Subcutaneous adipose tissue (tissue), 1 donor: ENCODE measurements at regions not wholly inside any gene's neighbourhood (a gene's known extent, or its start where the extent isn't known, plus 50 kb on each side); places are given as distances from the start of the nearest gene placed in this dataset.

ENCODE experiments used
- TF ChIP-seq, protein P1 (sequence below): fragments of 450-650 bp; IDR thresholded peaks from one replicate; pipeline ENCODE4 v1.5.1; 2016; ENCODE audit warnings: low read depth, mild to moderate bottlenecking, control low read depth, antibody characterized with exemption, moderate library complexity

GRCh38 chr3:63051920-63052319, 176.7 kb upstream of the CADPS start:
- TF ChIP-seq, protein P1, sequence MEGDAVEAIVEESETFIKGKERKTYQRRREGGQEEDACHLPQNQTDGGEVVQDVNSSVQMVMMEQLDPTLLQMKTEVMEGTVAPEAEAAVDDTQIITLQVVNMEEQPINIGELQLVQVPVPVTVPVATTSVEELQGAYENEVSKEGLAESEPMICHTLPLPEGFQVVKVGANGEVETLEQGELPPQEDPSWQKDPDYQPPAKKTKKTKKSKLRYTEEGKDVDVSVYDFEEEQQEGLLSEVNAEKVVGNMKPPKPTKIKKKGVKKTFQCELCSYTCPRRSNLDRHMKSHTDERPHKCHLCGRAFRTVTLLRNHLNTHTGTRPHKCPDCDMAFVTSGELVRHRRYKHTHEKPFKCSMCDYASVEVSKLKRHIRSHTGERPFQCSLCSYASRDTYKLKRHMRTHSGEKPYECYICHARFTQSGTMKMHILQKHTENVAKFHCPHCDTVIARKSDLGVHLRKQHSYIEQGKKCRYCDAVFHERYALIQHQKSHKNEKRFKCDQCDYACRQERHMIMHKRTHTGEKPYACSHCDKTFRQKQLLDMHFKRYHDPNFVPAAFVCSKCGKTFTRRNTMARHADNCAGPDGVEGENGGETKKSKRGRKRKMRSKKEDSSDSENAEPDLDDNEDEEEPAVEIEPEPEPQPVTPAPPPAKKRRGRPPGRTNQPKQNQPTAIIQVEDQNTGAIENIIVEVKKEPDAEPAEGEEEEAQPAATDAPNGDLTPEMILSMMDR = no peak

- TF ChIP-seq, protein P1 = no peak
Observed at GRCh38 chr3:63056932-63057331, 181.7 kb upstream of the CADPS start.

DNA sequence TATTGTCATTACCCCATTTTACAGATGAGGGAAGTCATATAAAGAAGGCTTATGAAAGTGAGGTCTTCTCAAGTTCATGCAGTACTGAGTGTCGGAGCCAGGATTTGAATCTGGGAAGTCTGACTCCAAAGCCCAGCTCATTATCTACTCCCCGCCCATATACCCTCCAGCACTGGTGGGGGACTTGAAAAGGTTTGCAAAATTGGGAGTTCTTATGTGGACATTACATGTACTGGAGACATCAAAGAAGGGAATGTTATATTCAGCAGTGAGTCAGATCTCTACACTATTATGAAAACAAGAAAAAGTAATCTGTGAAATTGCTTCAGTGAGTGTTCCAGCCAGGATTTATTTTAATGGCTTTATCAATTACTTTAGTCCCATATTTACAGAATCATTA, 185.2 kb upstream of the CADPS start:
- TF ChIP-seq, protein P1 = no peak

DNA sequence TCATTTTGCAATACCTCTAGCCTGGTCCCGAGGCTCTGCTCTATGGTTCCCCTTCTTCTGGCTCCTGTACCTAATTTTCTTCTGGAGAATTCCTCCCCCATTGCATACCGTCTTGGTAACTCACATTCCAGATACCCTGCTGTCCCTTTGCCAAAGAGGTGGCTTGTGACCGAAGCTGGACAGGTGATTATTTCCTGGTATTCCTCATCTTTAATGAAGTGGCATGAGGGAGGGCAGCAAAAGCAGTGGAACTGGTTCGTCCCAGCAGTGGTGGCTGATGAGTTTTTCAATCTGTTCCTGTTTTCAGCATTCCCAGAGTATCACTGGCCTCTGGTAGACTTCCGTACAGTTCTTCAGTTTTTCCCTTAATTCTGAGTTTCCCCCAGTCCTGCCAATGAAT, 186.2 kb upstream of the CADPS start:
- TF ChIP-seq, protein P1 = no peak

DNA sequence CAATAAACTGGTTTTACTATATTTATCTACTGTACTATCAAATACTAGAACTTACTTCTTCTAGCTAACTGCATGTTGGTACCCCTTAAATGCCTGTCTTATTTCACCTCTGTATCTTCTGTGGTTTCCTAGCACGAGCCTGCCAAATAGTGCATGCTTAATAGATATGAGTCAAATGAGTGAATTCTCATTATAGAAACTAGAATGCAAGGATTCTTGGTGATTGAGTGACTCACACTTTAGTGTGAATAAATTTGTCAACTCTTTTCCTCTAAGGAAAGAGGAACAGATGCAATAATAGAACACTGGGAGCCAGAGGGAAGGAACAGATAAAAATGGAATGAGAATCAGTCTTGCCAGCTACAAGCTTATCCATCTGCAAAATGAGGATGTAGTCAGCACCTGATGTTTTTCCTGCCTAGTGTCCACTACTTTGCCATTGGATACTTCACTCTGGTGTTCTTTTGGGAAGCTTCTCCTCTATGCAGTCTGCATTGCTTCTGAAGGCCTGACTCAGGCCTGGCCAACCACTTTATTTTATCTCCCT, 189.1 kb upstream of the CADPS start:
- TF ChIP-seq, protein P1 = peak; percentile 55

DNA sequence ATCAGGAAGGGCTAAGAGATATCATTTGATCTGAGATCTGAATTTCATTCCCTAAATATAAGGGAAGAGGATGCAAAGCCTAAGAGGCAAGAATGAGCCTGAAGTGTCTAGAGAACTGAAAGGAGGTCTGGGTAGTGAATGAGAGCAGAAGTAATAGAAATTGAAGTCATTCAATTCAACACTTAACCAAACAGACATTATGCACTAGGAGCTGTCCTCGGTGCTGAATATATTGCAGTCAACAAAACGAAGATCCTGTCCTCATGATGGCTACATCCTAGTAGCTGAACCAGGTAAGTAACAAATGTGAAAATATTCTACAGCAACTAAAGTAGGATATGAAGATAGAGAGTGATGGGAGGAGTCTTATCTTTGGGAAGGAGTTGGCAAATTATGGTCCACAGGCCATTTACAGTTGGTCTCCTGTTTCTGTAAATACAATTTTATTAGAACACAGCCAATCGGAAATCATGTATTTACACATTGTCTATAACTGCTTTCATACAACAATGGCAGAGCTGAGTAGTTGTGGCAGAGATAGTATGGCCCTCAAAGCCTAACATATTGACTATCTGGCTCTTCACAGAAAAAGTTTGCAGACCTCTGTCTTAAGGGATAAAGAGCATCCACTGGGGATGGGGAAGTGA, 192.9 kb upstream of the CADPS start:
- TF ChIP-seq, protein P1 = no peak

- TF ChIP-seq, protein P1 = no peak
Observed at GRCh38 chr3:63069806-63070475, 194.7 kb upstream of the CADPS start.
